ENCODE measurements at regions not wholly inside any gene's neighbourhood (a gene's known extent, or its start where the extent isn't known, plus 50 kb on each side); places are given as distances from the start of the nearest gene placed in this dataset.

DNA sequence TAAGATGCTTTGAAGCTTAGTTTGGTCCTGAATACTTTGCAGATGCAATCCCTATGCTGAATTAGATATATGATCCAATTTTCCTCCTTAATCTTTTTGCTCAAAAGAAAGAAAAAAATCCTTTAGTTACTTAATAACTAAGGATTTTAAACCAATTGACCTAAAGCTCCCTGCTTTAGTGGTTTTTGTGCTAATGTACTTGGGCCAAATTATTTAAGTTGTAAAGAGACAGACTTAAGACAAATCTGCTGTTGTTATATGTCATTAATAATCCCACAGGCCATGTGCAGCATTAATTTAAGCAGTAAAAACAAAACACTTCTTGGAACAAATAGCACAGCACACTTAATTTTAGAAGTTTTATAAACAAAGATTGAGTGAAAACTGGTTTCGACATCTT lies 776.1 kb upstream of the SEMA6D start:
- no peaks in the 10 kb centered on the region for H3K36me3 ChIP-seq (ENCODE audit: control insufficient read depth in 1 of 2, insufficient read depth in 2 of 2, low read length in 2 of 2)
- no peak overlapping the region for H3K4me2 ChIP-seq (ENCODE audit: low read length)
- H3K4me1 ChIP-seq (ENCODE audit: control insufficient read depth in 1 of 2, insufficient read depth in 2 of 2, low read length in 2 of 2) = no peaks in the 10 kb centered on the region
- no peaks in the 10 kb centered on the region for H3K27me3 ChIP-seq (ENCODE audit: insufficient read depth, low read length)
- TF ChIP-seq POLR2AphosphoS5 (IDR thresholded peaks at IDR 0.05; ENCODE audit: low read depth, low read length) = no peak
- TF ChIP-seq FOSL1 (IDR thresholded peaks at IDR 0.05; ENCODE audit: low read depth) = no peak
- no peak for TF ChIP-seq EGR1 (IDR thresholded peaks at IDR 0.05; ENCODE audit: low read depth)
- TF ChIP-seq EZH2 (IDR thresholded peaks at IDR 0.05) = no peak
- BruUV-seq (replicated peaks) = no TSS peak
- no peak overlapping the region for H3K4me3 ChIP-seq (replicated peaks in 1 of 2; ENCODE audit: low read depth in 1 of 2, low read length in 2 of 2)
- H3K9me3 ChIP-seq (ENCODE audit: control insufficient read depth in 1 of 2, insufficient read depth in 1 of 2, low read depth in 1 of 2, low read length in 2 of 2) = peaks cover 20 to 44% of the 10 kb centered on the region in 2 experiments; a peak in 2 of 4 replicates
- no peaks in the 10 kb centered on the region for H3K9me2 ChIP-seq (ENCODE audit: insufficient read depth)
- intact Hi-C loops (cut with micrococcal nuclease) = no loop called here
- RAD21 ChIA-PET (ENCODE audit: low non-redundant PET in 1 of 2, low total read pairs in 2 of 2, uncharacterized antibody in 2 of 2, unreplicated experiment in 2 of 2) = no interaction called here
- ATAC-seq (no peak), DNase-seq (ENCODE audit: low read depth, low spot score) (no peak)
- H4K20me1 ChIP-seq (ENCODE audit: insufficient read depth) = no peaks in the 10 kb centered on the region
- H3K9ac ChIP-seq (ENCODE audit: low read length) = no peak overlapping the region
- no peak overlapping the region for H2AFZ ChIP-seq (ENCODE audit: low read depth, low read length, poor library complexity, severe bottlenecking)
- POLR2A ChIA-PET = no interaction called here
- CTCF ChIA-PET = no interaction called here
- no peaks in the 10 kb centered on the region for H3K79me2 ChIP-seq (ENCODE audit: insufficient read depth, low read length)
- H3K27ac ChIP-seq (ENCODE audit: low read depth, low read length) = no peak overlapping the region

DNA sequence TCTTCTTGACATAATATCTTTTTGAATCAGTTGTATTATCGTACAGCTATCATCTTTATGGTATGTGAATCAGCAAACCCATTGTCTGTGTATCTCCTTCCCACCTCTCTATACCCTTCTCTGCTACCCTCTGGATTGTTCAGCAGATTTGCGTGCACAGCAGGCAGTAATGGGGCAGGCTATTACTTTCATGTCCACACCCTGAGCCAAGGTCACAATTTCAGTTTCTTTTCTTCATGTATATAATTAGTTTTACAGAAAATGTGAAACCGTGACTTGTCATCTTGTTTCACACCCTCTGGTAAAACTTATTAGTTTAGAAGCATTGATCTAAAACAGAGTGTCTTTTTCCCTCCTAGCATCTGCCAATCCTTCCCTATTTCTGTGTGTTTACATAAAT lies 770.4 kb upstream of the SEMA6D start:
- H3K9me2 ChIP-seq (ENCODE audit: insufficient read depth) = no peaks in the 10 kb centered on the region

More for the DNA sequence above, 770.4 kb upstream of the SEMA6D start:
- no peak overlapping the region for H3K27ac ChIP-seq (ENCODE audit: low read depth, low read length)
- H3K4me2 ChIP-seq (ENCODE audit: low read length) = no peak overlapping the region
- CTCF ChIA-PET = no interaction called here
- no peaks in the 10 kb centered on the region for H3K79me2 ChIP-seq (ENCODE audit: insufficient read depth, low read length)
- no peak for DNase-seq (ENCODE audit: low read depth, low spot score)
- BruUV-seq (replicated peaks) = no TSS peak
- RAD21 ChIA-PET (ENCODE audit: low non-redundant PET in 1 of 2, low total read pairs in 2 of 2, uncharacterized antibody in 2 of 2, unreplicated experiment in 2 of 2) = no interaction called here
- H3K36me3 ChIP-seq (ENCODE audit: control insufficient read depth in 1 of 2, insufficient read depth in 2 of 2, low read length in 2 of 2) = no peaks in the 10 kb centered on the region; a peak in 1 of 4 replicates
- H3K4me3 ChIP-seq (replicated peaks in 1 of 2; ENCODE audit: low read depth in 1 of 2, low read length in 2 of 2) = no peak overlapping the region
- TF ChIP-seq EGR1 (IDR thresholded peaks at IDR 0.05; ENCODE audit: low read depth) (no peak), CBX3 (IDR thresholded peaks at IDR 0.05; ENCODE audit: low read depth) (no peak), TCF7L2 (IDR thresholded peaks at IDR 0.05; ENCODE audit: borderline replicate concordance, extremely low read depth, insufficient read depth, insufficient read length) (no peak), ELF1 (IDR thresholded peaks at IDR 0.05; ENCODE audit: borderline replicate concordance, low read depth) (no peak), SP1 (IDR thresholded peaks at IDR 0.05; ENCODE audit: low read depth) (no peak), RAD21 (IDR thresholded peaks at IDR 0.05; ENCODE audit: low read depth) (no peak), SIN3A (IDR thresholded peaks at IDR 0.05; ENCODE audit: low read depth) (no peak), YY1 (IDR thresholded peaks at IDR 0.05; ENCODE audit: extremely low read depth, insufficient replicate concordance, low read depth, low read length) (no peak), POLR2AphosphoS5 (IDR thresholded peaks at IDR 0.05; ENCODE audit: low read depth, low read length) (no peak), SRF (IDR thresholded peaks at IDR 0.05; ENCODE audit: low read depth) (no peak), ZFX (IDR thresholded peaks at IDR 0.05) (no peak), POLR2A (IDR thresholded peaks at IDR 0.05; ENCODE audit: borderline replicate concordance, extremely low read depth, insufficient read depth, insufficient read length) (no peak), EZH2phosphoT487 (IDR thresholded peaks at IDR 0.05; ENCODE audit: borderline replicate concordance) (no peak), EZH2 (IDR thresholded peaks at IDR 0.05) (no peak)
- TF ChIP-seq, protein P1, sequence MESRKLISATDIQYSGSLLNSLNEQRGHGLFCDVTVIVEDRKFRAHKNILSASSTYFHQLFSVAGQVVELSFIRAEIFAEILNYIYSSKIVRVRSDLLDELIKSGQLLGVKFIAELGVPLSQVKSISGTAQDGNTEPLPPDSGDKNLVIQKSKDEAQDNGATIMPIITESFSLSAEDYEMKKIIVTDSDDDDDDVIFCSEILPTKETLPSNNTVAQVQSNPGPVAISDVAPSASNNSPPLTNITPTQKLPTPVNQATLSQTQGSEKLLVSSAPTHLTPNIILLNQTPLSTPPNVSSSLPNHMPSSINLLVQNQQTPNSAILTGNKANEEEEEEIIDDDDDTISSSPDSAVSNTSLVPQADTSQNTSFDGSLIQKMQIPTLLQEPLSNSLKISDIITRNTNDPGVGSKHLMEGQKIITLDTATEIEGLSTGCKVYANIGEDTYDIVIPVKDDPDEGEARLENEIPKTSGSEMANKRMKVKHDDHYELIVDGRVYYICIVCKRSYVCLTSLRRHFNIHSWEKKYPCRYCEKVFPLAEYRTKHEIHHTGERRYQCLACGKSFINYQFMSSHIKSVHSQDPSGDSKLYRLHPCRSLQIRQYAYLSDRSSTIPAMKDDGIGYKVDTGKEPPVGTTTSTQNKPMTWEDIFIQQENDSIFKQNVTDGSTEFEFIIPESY (IDR thresholded peaks at IDR 0.05; ENCODE audit: extremely low read depth, insufficient replicate concordance, low read length) = no peak
- TF ChIP-seq, protein P2, sequence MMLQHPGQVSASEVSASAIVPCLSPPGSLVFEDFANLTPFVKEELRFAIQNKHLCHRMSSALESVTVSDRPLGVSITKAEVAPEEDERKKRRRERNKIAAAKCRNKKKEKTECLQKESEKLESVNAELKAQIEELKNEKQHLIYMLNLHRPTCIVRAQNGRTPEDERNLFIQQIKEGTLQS (IDR thresholded peaks at IDR 0.05) = no peak
- peaks cover 13 to 38% of the 10 kb centered on the region in 2 experiments; a peak in 2 of 4 replicates for H3K9me3 ChIP-seq (ENCODE audit: control insufficient read depth in 1 of 2, insufficient read depth in 1 of 2, low read depth in 1 of 2, low read length in 2 of 2)
- no peaks in the 10 kb centered on the region for H3K4me1 ChIP-seq (ENCODE audit: control insufficient read depth in 1 of 2, insufficient read depth in 2 of 2, low read length in 2 of 2)
- no peaks in the 10 kb centered on the region for H4K20me1 ChIP-seq (ENCODE audit: insufficient read depth)
- POLR2A ChIA-PET = no interaction called here
- no peak for ATAC-seq
- no peak overlapping the region for H2AFZ ChIP-seq (ENCODE audit: low read depth, low read length, poor library complexity, severe bottlenecking)
- H3K9ac ChIP-seq (ENCODE audit: low read length) = no peak overlapping the region
- no peaks in the 10 kb centered on the region for H3K27me3 ChIP-seq (ENCODE audit: insufficient read depth, low read length)
- intact Hi-C loops (cut with micrococcal nuclease) = no loop called here

Measured in HCT116 (cell line).